Activated naive CD8-positive, alpha-beta T cell treated with anti-CD3 and anti-CD28 coated beads, Interleukin-2, amount 50 U/mL, for 24 hours (primary cell): ENCODE measurements at regions not wholly inside any gene's neighbourhood (a gene's known extent, or its start where the extent isn't known, plus 50 kb on each side); places are given as distances from the start of the nearest gene placed in this dataset.

Source experiments
- ATAC-seq: fragments of 150-1000 bp; cut with Tn5 transposase; one replicate; pipeline ENCODE4 v1.10.0; 2021
- DNase-seq: peaks from one replicate; pipeline ENCODE4 v3.0.0; 2021
- H3K27ac Mint-ChIP-seq: one replicate; pipeline ENCODE4 v1.8.0; 2021; ENCODE audit warnings: mild to moderate bottlenecking, mixed read lengths
- H3K27me3 Mint-ChIP-seq: one replicate; pipeline ENCODE4 v1.8.0; 2021; ENCODE audit warnings: mixed read lengths
- H3K36me3 Mint-ChIP-seq: one replicate; pipeline ENCODE4 v1.8.0; 2021; ENCODE audit warnings: low read depth, mixed read lengths
- H3K4me1 Mint-ChIP-seq: one replicate; pipeline ENCODE4 v1.8.0; 2021; ENCODE audit warnings: mixed read lengths
- H3K4me3 Mint-ChIP-seq: one replicate; pipeline ENCODE4 v1.8.0; 2021; ENCODE audit warnings: mild to moderate bottlenecking, moderate library complexity, mixed read lengths
- H3K9me3 Mint-ChIP-seq: one replicate; pipeline ENCODE4 v1.8.0; 2021; ENCODE audit warnings: mixed read lengths

- Mint-ChIP-seq H3K27me3 (no peaks in the 10 kb centered on the region), H3K4me1 (peaks cover 3% of the 10 kb centered on the region), H3K9me3 (peaks cover 6% of the 10 kb centered on the region), H3K4me3 (no peak overlapping the region), H3K36me3 (no peaks in the 10 kb centered on the region), H3K27ac (no peak overlapping the region)
- DNase-seq (no peak), ATAC-seq (no peak)
These were observed 457.2 kb downstream of the KIF16B start for GRCh38 chr20:16115911-16116552.

- Mint-ChIP-seq H3K4me1 (peaks cover 3% of the 10 kb centered on the region), H3K9me3 (peaks cover 10% of the 10 kb centered on the region), H3K4me3 (no peak overlapping the region), H3K27me3 (no peaks in the 10 kb centered on the region), H3K36me3 (no peaks in the 10 kb centered on the region), H3K27ac (no peak overlapping the region)
- ATAC-seq (no peak), DNase-seq (no peak)
These were observed 459.5 kb downstream of the KIF16B start for GRCh38 chr20:16113736-16114135.

GRCh38 chr20:16111852-16112412, 461.3 kb downstream of the KIF16B start:
- Mint-ChIP-seq H3K4me3 (no peak overlapping the region), H3K36me3 (no peaks in the 10 kb centered on the region), H3K4me1 (peaks cover 3% of the 10 kb centered on the region), H3K27me3 (no peaks in the 10 kb centered on the region), H3K9me3 (peaks cover 10% of the 10 kb centered on the region), H3K27ac (no peak overlapping the region)
- ATAC-seq (no peak), DNase-seq (no peak)

GRCh38 chr20:16111172-16111832, 461.9 kb downstream of the KIF16B start:
- DNase-seq (no peak), ATAC-seq (no peak)
- Mint-ChIP-seq H3K27ac (no peak overlapping the region), H3K36me3 (no peaks in the 10 kb centered on the region), H3K4me1 (peaks cover 3% of the 10 kb centered on the region), H3K9me3 (peaks cover 13% of the 10 kb centered on the region), H3K27me3 (no peaks in the 10 kb centered on the region), H3K4me3 (no peak overlapping the region)

- Mint-ChIP-seq H3K9me3 (peaks cover 14% of the 10 kb centered on the region), H3K27ac (no peak overlapping the region), H3K36me3 (no peaks in the 10 kb centered on the region), H3K4me1 (no peaks in the 10 kb centered on the region), H3K4me3 (no peak overlapping the region), H3K27me3 (no peaks in the 10 kb centered on the region)
- DNase-seq (no peak), ATAC-seq (no peak)
These were observed 465.9 kb downstream of the KIF16B start for GRCh38 chr20:16107172-16107870.

- ATAC-seq = no peak
- Mint-ChIP-seq H3K27ac (no peak overlapping the region), H3K4me3 (no peak overlapping the region), H3K4me1 (no peaks in the 10 kb centered on the region), H3K27me3 (no peaks in the 10 kb centered on the region), H3K36me3 (no peaks in the 10 kb centered on the region), H3K9me3 (peaks cover 14% of the 10 kb centered on the region)
- DNase-seq = no peak
These were observed 466.9 kb downstream of the KIF16B start for GRCh38 chr20:16106191-16106849.

GRCh38 chr20:16104783-16105182, 468.5 kb downstream of the KIF16B start:
- Mint-ChIP-seq H3K36me3 (no peaks in the 10 kb centered on the region), H3K9me3 (peaks cover 9% of the 10 kb centered on the region), H3K27me3 (no peaks in the 10 kb centered on the region), H3K4me1 (no peaks in the 10 kb centered on the region), H3K27ac (no peak overlapping the region), H3K4me3 (no peak overlapping the region)
- ATAC-seq (no peak), DNase-seq (no peak)
